GM12872 (cell line): ENCODE measurements at regions not wholly inside any gene's neighbourhood (a gene's known extent, or its start where the extent isn't known, plus 50 kb on each side); places are given as distances from the start of the nearest gene placed in this dataset.

Source experiments
- TF ChIP-seq, protein P1 (sequence below): IDR thresholded peaks from 3 replicates; pipeline ENCODE4 v1.5.1; 2011; ENCODE audit warnings: low read depth, mild to moderate bottlenecking, low read length, moderate library complexity; ENCODE audit not compliant: insufficient read depth

DNA sequence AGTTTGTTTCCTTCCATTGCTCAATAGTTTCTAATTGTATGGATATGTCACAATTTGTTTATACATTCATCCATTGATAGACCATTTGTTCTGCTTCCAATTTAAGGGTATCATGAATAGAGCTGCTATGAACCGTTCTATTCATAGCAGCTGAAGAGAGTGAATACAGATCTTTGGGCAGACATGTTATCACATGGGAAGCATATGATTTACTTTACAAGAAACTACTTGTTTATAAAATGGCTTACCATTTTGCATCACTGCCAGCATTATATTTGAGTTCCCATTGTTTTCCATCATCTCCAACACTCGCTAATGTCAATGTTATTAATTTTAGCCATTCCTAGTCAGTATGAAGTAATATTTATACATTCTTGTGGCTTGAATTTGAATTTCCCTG lies 549.0 kb downstream of the MAT2B start:
- TF ChIP-seq, protein P1, sequence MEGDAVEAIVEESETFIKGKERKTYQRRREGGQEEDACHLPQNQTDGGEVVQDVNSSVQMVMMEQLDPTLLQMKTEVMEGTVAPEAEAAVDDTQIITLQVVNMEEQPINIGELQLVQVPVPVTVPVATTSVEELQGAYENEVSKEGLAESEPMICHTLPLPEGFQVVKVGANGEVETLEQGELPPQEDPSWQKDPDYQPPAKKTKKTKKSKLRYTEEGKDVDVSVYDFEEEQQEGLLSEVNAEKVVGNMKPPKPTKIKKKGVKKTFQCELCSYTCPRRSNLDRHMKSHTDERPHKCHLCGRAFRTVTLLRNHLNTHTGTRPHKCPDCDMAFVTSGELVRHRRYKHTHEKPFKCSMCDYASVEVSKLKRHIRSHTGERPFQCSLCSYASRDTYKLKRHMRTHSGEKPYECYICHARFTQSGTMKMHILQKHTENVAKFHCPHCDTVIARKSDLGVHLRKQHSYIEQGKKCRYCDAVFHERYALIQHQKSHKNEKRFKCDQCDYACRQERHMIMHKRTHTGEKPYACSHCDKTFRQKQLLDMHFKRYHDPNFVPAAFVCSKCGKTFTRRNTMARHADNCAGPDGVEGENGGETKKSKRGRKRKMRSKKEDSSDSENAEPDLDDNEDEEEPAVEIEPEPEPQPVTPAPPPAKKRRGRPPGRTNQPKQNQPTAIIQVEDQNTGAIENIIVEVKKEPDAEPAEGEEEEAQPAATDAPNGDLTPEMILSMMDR, result no peak

DNA sequence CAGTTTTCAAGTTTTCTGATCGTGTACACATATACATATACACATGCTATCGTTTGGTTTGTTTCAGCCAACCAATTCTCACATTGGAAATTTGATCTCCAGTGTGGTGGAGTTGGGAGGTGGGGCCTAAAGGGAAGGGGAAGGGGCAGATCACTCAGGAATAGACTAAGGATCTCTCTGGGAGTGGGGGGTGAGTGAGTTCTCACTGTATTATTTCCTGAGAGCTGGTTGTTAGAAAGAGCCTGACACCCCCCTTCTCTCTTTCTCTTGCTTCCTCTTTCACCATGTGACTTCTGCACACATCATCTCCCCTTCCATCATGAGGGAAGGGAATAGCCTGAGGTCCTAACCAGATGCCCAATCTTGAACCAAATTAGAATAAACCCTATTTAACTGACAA lies 551.7 kb downstream of the MAT2B start:
- TF ChIP-seq, protein P1, result no peak

DNA sequence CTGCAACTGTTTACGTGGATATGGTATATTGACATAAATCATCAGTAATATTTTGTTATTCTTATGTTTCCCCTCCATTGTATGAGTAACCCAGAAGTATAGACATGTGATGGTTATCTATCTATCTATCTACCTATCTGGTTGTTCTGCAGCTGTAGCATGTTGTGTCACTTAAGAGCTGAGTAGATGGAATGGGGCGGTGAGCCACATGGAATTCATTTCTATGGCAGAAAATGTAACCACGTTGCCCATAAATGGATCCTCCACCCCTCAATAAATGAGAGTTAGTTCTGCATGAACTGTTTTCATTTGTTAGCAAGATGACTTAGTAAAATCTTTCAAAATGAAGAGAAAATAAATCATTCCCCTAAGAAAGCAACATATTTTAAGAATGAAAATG lies 553.2 kb downstream of the MAT2B start:
- TF ChIP-seq, protein P1, result no peak

DNA sequence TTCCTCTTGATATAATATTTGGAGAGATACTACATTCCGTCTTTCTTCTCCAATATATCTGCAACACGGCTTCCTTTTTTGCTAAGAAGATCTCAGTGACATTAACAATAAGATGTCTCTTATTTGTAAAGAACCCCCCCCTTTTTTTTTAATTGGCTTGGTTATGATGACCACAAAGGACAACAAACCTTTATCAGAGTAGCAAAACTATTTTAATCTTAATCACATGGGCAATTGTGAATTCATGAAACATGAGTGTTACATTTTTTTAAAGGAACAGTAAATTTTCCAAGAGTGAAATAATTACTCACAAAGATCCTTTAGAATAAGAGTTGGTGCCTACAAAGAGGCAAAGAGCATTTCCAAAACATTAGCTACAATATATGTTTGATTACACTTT lies 554.1 kb downstream of the MAT2B start:
- TF ChIP-seq, protein P1, result no peak

DNA sequence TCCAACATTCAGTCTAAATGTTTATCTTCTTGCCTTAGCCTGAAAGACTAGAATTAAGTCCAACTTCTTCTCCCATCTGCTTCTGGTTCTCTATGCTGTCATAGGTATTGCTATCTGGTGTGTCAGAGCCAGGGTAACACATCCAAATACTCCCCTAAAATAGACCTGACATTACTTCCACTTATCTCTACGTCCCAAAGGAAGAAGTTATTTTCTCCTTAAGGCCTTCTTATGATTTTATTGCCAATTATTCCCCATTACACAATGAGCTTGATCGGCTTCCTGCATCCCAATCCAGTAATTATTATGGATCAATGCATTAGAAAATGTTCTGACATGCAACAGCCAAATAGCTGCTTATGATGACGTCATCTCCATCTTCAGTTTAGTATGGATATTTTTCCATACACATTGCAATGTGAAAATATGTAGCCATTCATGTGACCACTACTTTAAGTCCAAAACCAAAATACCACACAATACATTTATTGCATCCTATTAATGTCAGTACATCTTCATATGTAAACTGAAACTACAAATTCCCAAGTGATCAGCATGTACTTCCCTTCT lies 555.5 kb downstream of the MAT2B start:
- TF ChIP-seq, protein P1, result no peak

DNA sequence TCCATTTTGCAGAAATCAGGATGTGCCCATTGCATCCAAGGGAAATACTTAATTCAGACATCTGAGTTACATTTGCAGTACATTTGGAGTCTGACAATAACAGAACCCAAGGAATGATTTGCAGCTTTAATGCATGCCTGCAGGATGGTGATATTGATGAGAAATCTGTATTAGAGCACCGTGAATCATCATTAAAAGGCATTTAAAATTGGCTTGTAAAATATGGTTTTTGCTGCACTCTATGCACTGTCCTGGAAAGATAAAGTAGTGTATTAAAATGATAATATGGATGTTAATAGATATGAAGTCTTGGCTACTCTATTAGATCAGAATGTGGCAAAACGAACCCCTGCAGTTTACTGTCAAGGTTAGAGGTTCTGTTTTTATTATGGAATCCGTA lies 556.9 kb downstream of the MAT2B start:
- TF ChIP-seq, protein P1, result no peak

DNA sequence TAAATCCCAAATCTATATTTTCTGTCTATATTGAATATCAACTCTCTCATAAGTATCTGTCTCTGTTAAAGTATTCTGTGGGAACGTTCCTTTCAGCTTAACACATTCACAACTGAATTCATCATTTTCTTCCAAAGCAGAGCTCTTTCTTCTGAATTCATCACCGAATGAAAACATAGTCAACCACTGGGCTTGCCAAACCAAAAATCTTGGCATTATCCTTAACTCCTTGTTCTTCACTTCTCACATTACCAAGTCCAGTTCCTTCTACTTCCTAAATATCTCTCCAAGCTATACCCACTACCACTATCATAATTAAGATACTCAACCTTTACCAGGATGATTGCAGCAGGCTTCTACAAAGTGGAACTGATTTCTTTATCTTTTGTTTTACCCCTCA lies 559.8 kb downstream of the MAT2B start:
- TF ChIP-seq, protein P1, result no peak
